ENCODE measurements at regions not wholly inside any gene's neighbourhood (a gene's known extent, or its start where the extent isn't known, plus 50 kb on each side); places are given as distances from the start of the nearest gene placed in this dataset.

GRCh38 chr7:53311205-53311604 lies 275.8 kb downstream of the POM121L12 start:
- WGBS (ENCODE audit: insufficient coverage) = 70% methylated on average over 4 of the region's 5 CpGs
- POLR2A ChIA-PET = no interaction called here

GRCh38 chr7:53315981-53316380 lies 280.5 kb downstream of the POM121L12 start:
- Mint-ChIP-seq H3K4me3 (no peak overlapping the region), H3K4me1 (no peaks in the 10 kb centered on the region), H3K27ac (no peak overlapping the region), H3K27me3 (no peaks in the 10 kb centered on the region), H3K36me3 (no peaks in the 10 kb centered on the region), H3K9me3 (peaks cover 8 to 30% (median 22%) of the 10 kb centered on the region in 3 donors)
- H3K27ac ChIP-seq (ENCODE audit: low read length) = no peak overlapping the region
- no peaks in the 10 kb centered on the region for H3K36me3 ChIP-seq (ENCODE audit: control insufficient read depth in 2 of 2, extremely low read depth in 1 of 2, insufficient read depth in 1 of 2, low read length in 1 of 2)
- DNase-seq (no peak), ATAC-seq (replicated peaks in 1 of 4) (no peak)
- POLR2A ChIA-PET = no interaction called here
- H3K9me3 ChIP-seq = no peaks in the 10 kb centered on the region
- H3K27me3 ChIP-seq (replicated peaks in 1 of 2; ENCODE audit: control insufficient read depth in 2 of 2, extremely low read depth in 1 of 2, insufficient read depth in 2 of 2, low read length in 1 of 2) = no peaks in the 10 kb centered on the region
- H3K4me3 ChIP-seq (ENCODE audit: control insufficient read depth in 1 of 2, extremely low read depth in 1 of 2, low read length in 1 of 2) = no peak overlapping the region
- CTCF ChIA-PET = no interaction called here
- H3K4me1 ChIP-seq (ENCODE audit: control insufficient read depth in 1 of 2, extremely low read depth in 1 of 2, insufficient read depth in 2 of 2, low read length in 2 of 2) = no peaks in the 10 kb centered on the region
- 53% methylated on average over 3 of the region's 6 CpGs for WGBS (ENCODE audit: insufficient coverage)

More at GRCh38 chr7:53311205-53311604, 275.8 kb downstream of the POM121L12 start:
- peaks cover 15 to 37% (median 29%) of the 10 kb centered on the region in 3 donors for H3K9me3 Mint-ChIP-seq
- H3K27me3 ChIP-seq (replicated peaks in 1 of 2; ENCODE audit: control insufficient read depth in 2 of 2, extremely low read depth in 1 of 2, insufficient read depth in 2 of 2, low read length in 1 of 2) = no peaks in the 10 kb centered on the region
- CTCF ChIA-PET = no interaction called here
- no peaks in the 10 kb centered on the region for H3K4me1 ChIP-seq (ENCODE audit: control insufficient read depth in 1 of 2, extremely low read depth in 1 of 2, insufficient read depth in 2 of 2, low read length in 2 of 2)
- H3K4me3 ChIP-seq (ENCODE audit: control insufficient read depth in 1 of 2, extremely low read depth in 1 of 2, low read length in 1 of 2) = no peak overlapping the region
- DNase-seq (no peak), ATAC-seq (replicated peaks in 1 of 4) (no peak)
- no peak overlapping the region for H3K4me3 Mint-ChIP-seq
- H3K27me3 Mint-ChIP-seq = no peaks in the 10 kb centered on the region
- no peaks in the 10 kb centered on the region for H3K4me1 Mint-ChIP-seq
- no peaks in the 10 kb centered on the region for H3K9me3 ChIP-seq
- H3K36me3 Mint-ChIP-seq = no peaks in the 10 kb centered on the region
- H3K27ac Mint-ChIP-seq = no peak overlapping the region
- H3K27ac ChIP-seq (ENCODE audit: low read length) = no peak overlapping the region
- no peaks in the 10 kb centered on the region for H3K36me3 ChIP-seq (ENCODE audit: control insufficient read depth in 2 of 2, extremely low read depth in 1 of 2, insufficient read depth in 1 of 2, low read length in 1 of 2)

GRCh38 chr7:53318566-53318965 lies 283.1 kb downstream of the POM121L12 start:
- Histone ChIP-seq H3K9me3 (no peaks in the 10 kb centered on the region), H3K4me1 (ENCODE audit: control insufficient read depth in 1 of 2, extremely low read depth in 1 of 2, insufficient read depth in 2 of 2, low read length in 2 of 2) (no peaks in the 10 kb centered on the region), H3K4me3 (ENCODE audit: control insufficient read depth in 1 of 2, extremely low read depth in 1 of 2, low read length in 1 of 2) (no peak overlapping the region), H3K27me3 (replicated peaks in 1 of 2; ENCODE audit: control insufficient read depth in 2 of 2, extremely low read depth in 1 of 2, insufficient read depth in 2 of 2, low read length in 1 of 2) (no peaks in the 10 kb centered on the region), H3K27ac (ENCODE audit: low read length) (no peak overlapping the region), H3K36me3 (ENCODE audit: control insufficient read depth in 2 of 2, extremely low read depth in 1 of 2, insufficient read depth in 1 of 2, low read length in 1 of 2) (no peaks in the 10 kb centered on the region)
- Mint-ChIP-seq H3K4me1 (no peaks in the 10 kb centered on the region), H3K9me3 (peaks cover 7 to 30% (median 27%) of the 10 kb centered on the region in 3 donors), H3K27ac (no peak overlapping the region), H3K36me3 (no peaks in the 10 kb centered on the region), H3K27me3 (no peaks in the 10 kb centered on the region), H3K4me3 (no peak overlapping the region)
- CTCF ChIA-PET = no interaction called here
- ATAC-seq (replicated peaks in 1 of 4) (no peak), DNase-seq (no peak)
- POLR2A ChIA-PET = no interaction called here
- no CpG with 5 or more reads among the region's 4 CpGs for WGBS (ENCODE audit: insufficient coverage)

GRCh38 chr7:53325061-53325460 lies 289.6 kb downstream of the POM121L12 start:
- Histone ChIP-seq H3K27ac (ENCODE audit: low read length) (no peak overlapping the region), H3K9me3 (no peaks in the 10 kb centered on the region), H3K4me3 (ENCODE audit: control insufficient read depth in 1 of 2, extremely low read depth in 1 of 2, low read length in 1 of 2) (no peak overlapping the region), H3K36me3 (ENCODE audit: control insufficient read depth in 2 of 2, extremely low read depth in 1 of 2, insufficient read depth in 1 of 2, low read length in 1 of 2) (no peaks in the 10 kb centered on the region), H3K4me1 (ENCODE audit: control insufficient read depth in 1 of 2, extremely low read depth in 1 of 2, insufficient read depth in 2 of 2, low read length in 2 of 2) (no peaks in the 10 kb centered on the region), H3K27me3 (replicated peaks in 1 of 2; ENCODE audit: control insufficient read depth in 2 of 2, extremely low read depth in 1 of 2, insufficient read depth in 2 of 2, low read length in 1 of 2) (no peaks in the 10 kb centered on the region)
- Mint-ChIP-seq H3K4me1 (no peaks in the 10 kb centered on the region), H3K27me3 (no peaks in the 10 kb centered on the region), H3K9me3 (peaks cover 7 to 24% (median 21%) of the 10 kb centered on the region in 3 donors), H3K4me3 (no peak overlapping the region), H3K27ac (no peak overlapping the region), H3K36me3 (no peaks in the 10 kb centered on the region)
- ChIA-PET CTCF (interaction anchor here in 1 of 2 donors (0.6 kb wide), 1 partner anchor 48 kb away, joined by 3 read pairs; no protein-coding TSS in a partner anchor), POLR2A (interaction anchor here in 1 of 2 donors (0.6 kb wide), 1 partner anchor 1050 kb away, joined by 4 read pairs; no protein-coding TSS in a partner anchor)
- ATAC-seq (replicated peaks in 1 of 4) = no peak
- no CpG with 5 or more reads among the region's 2 CpGs for WGBS (ENCODE audit: insufficient coverage)
- no peak for DNase-seq

- DNase-seq (no peak), ATAC-seq (replicated peaks in 1 of 4) (no peak)
- no peak overlapping the region for H3K27ac ChIP-seq (ENCODE audit: low read length)
- 81% methylated on average over 2 of the region's 6 CpGs for WGBS (ENCODE audit: insufficient coverage)
- no peaks in the 10 kb centered on the region for H3K4me1 Mint-ChIP-seq
- H3K27me3 Mint-ChIP-seq = no peaks in the 10 kb centered on the region
- H3K27me3 ChIP-seq (replicated peaks in 1 of 2; ENCODE audit: control insufficient read depth in 2 of 2, extremely low read depth in 1 of 2, insufficient read depth in 2 of 2, low read length in 1 of 2) = no peaks in the 10 kb centered on the region
- H3K4me3 Mint-ChIP-seq = no peak overlapping the region
- no peaks in the 10 kb centered on the region for H3K36me3 Mint-ChIP-seq
- POLR2A ChIA-PET = no interaction called here
- H3K36me3 ChIP-seq (ENCODE audit: control insufficient read depth in 2 of 2, extremely low read depth in 1 of 2, insufficient read depth in 1 of 2, low read length in 1 of 2) = no peaks in the 10 kb centered on the region
- no peaks in the 10 kb centered on the region for H3K4me1 ChIP-seq (ENCODE audit: control insufficient read depth in 1 of 2, extremely low read depth in 1 of 2, insufficient read depth in 2 of 2, low read length in 2 of 2)
- H3K9me3 ChIP-seq = no peaks in the 10 kb centered on the region
- CTCF ChIA-PET = interaction anchor here in 1 of 2 donors (0.6 kb wide), 1 partner anchor 104 kb away, joined by 7 read pairs; no protein-coding TSS in a partner anchor
- no peak overlapping the region for H3K4me3 ChIP-seq (ENCODE audit: control insufficient read depth in 1 of 2, extremely low read depth in 1 of 2, low read length in 1 of 2)
- peaks cover 9 to 26% (median 23%) of the 10 kb centered on the region in 3 donors for H3K9me3 Mint-ChIP-seq
- no peak overlapping the region for H3K27ac Mint-ChIP-seq
Measured at GRCh38 chr7:53326634-53327033, 291.2 kb downstream of the POM121L12 start.

- Histone ChIP-seq H3K4me3 (ENCODE audit: control insufficient read depth in 1 of 2, extremely low read depth in 1 of 2, low read length in 1 of 2) (no peak overlapping the region), H3K27me3 (replicated peaks in 1 of 2; ENCODE audit: control insufficient read depth in 2 of 2, extremely low read depth in 1 of 2, insufficient read depth in 2 of 2, low read length in 1 of 2) (no peaks in the 10 kb centered on the region), H3K36me3 (ENCODE audit: control insufficient read depth in 2 of 2, extremely low read depth in 1 of 2, insufficient read depth in 1 of 2, low read length in 1 of 2) (no peaks in the 10 kb centered on the region), H3K27ac (ENCODE audit: low read length) (no peak overlapping the region), H3K9me3 (no peaks in the 10 kb centered on the region), H3K4me1 (ENCODE audit: control insufficient read depth in 1 of 2, extremely low read depth in 1 of 2, insufficient read depth in 2 of 2, low read length in 2 of 2) (no peaks in the 10 kb centered on the region)
- no peak for DNase-seq
- no peak overlapping the region for H3K4me3 Mint-ChIP-seq
- peaks cover 4 to 17% (median 7%) of the 10 kb centered on the region in 3 donors for H3K9me3 Mint-ChIP-seq
- POLR2A ChIA-PET = no interaction called here
- H3K27me3 Mint-ChIP-seq = no peaks in the 10 kb centered on the region
- no peaks in the 10 kb centered on the region for H3K36me3 Mint-ChIP-seq
- H3K27ac Mint-ChIP-seq = no peak overlapping the region
- CTCF ChIA-PET = no interaction called here
- 83% methylated on average over 3 of the region's 8 CpGs for WGBS (ENCODE audit: insufficient coverage)
- ATAC-seq (replicated peaks in 1 of 4) = no peak
- H3K4me1 Mint-ChIP-seq = no peaks in the 10 kb centered on the region
Measured at GRCh38 chr7:53336105-53336668, 300.8 kb downstream of the POM121L12 start.

GRCh38 chr7:53340220-53340619 lies 304.8 kb downstream of the POM121L12 start:
- H3K27me3 Mint-ChIP-seq = no peaks in the 10 kb centered on the region
- H3K4me1 ChIP-seq (ENCODE audit: control insufficient read depth in 1 of 2, extremely low read depth in 1 of 2, insufficient read depth in 2 of 2, low read length in 2 of 2) = no peaks in the 10 kb centered on the region
- WGBS (ENCODE audit: insufficient coverage) = no CpG with 5 or more reads among the region's 1 CpG
- no peaks in the 10 kb centered on the region for H3K27me3 ChIP-seq (replicated peaks in 1 of 2; ENCODE audit: control insufficient read depth in 2 of 2, extremely low read depth in 1 of 2, insufficient read depth in 2 of 2, low read length in 1 of 2)
- no peak for DNase-seq
- no peak for ATAC-seq (replicated peaks in 1 of 4)
- no peak overlapping the region for H3K27ac ChIP-seq (ENCODE audit: low read length)
- no peaks in the 10 kb centered on the region for H3K36me3 ChIP-seq (ENCODE audit: control insufficient read depth in 2 of 2, extremely low read depth in 1 of 2, insufficient read depth in 1 of 2, low read length in 1 of 2)
- no peaks in the 10 kb centered on the region for H3K4me1 Mint-ChIP-seq
- H3K4me3 Mint-ChIP-seq = no peak overlapping the region
- peaks cover 17 to 39% (median 26%) of the 10 kb centered on the region in 3 donors for H3K9me3 Mint-ChIP-seq
- ChIA-PET CTCF (no interaction called here), POLR2A (no interaction called here)
- H3K9me3 ChIP-seq = no peaks in the 10 kb centered on the region
- H3K4me3 ChIP-seq (ENCODE audit: control insufficient read depth in 1 of 2, extremely low read depth in 1 of 2, low read length in 1 of 2) = no peak overlapping the region
- no peaks in the 10 kb centered on the region for H3K36me3 Mint-ChIP-seq
- H3K27ac Mint-ChIP-seq = no peak overlapping the region
